ENCODE measurements at regions not wholly inside any gene's neighbourhood (a gene's known extent, or its start where the extent isn't known, plus 50 kb on each side); places are given as distances from the start of the nearest gene placed in this dataset.

- H3K27me3 Mint-ChIP-seq = no peaks in the 10 kb centered on the region
- H3K36me3 Mint-ChIP-seq = no peaks in the 10 kb centered on the region
- H3K9me3 Mint-ChIP-seq = peaks cover 3% of the 10 kb centered on the region
- no peak overlapping the region for H3K27ac Mint-ChIP-seq
- CTCF ChIA-PET = no interaction called here
- H3K4me1 Mint-ChIP-seq = no peaks in the 10 kb centered on the region
- H3K4me3 Mint-ChIP-seq = no peak overlapping the region
- DNase-seq = no peak
Measured at GRCh38 chr3:174598885-174599439, 260.2 kb upstream of the NAALADL2 start.

DNA sequence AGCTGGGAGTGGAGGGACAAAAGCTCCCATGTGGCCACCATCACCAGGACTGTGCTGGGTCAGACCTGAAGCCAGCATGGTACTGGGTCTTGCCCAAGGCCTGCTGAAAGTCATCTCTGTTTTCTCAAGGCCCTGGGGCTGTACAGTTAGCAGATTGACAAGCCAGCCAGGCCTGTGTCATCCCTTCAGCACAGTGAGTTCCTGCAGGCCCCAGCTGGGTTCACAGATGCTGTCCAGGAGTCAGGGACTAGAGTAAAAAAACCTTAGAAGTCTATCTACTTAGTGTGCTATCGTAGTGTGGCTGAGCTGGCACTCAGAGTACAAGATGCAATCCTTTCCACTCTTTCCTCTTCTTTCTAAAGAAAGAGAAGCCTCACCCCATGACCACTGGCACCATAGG, 246.0 kb upstream of the NAALADL2 start:
- Mint-ChIP-seq H3K4me3 (no peak overlapping the region), H3K27ac (no peak overlapping the region), H3K27me3 (no peaks in the 10 kb centered on the region), H3K4me1 (no peaks in the 10 kb centered on the region), H3K36me3 (no peaks in the 10 kb centered on the region), H3K9me3 (peaks cover 2% of the 10 kb centered on the region)
- DNase-seq = no peak
- CTCF ChIA-PET = no interaction called here

- H3K27ac Mint-ChIP-seq = no peak overlapping the region
- H3K27me3 Mint-ChIP-seq = no peaks in the 10 kb centered on the region
- no peak overlapping the region for H3K4me3 Mint-ChIP-seq
- DNase-seq = no peak
- no peaks in the 10 kb centered on the region for H3K36me3 Mint-ChIP-seq
- peaks cover 2% of the 10 kb centered on the region for H3K9me3 Mint-ChIP-seq
- no peaks in the 10 kb centered on the region for H3K4me1 Mint-ChIP-seq
- CTCF ChIA-PET = interaction anchor here (0.6 kb wide), 1 partner anchor 26 kb away, joined by 3 read pairs; no protein-coding TSS in a partner anchor
Measured at GRCh38 chr3:174614036-174614435, 245.1 kb upstream of the NAALADL2 start.

DNA sequence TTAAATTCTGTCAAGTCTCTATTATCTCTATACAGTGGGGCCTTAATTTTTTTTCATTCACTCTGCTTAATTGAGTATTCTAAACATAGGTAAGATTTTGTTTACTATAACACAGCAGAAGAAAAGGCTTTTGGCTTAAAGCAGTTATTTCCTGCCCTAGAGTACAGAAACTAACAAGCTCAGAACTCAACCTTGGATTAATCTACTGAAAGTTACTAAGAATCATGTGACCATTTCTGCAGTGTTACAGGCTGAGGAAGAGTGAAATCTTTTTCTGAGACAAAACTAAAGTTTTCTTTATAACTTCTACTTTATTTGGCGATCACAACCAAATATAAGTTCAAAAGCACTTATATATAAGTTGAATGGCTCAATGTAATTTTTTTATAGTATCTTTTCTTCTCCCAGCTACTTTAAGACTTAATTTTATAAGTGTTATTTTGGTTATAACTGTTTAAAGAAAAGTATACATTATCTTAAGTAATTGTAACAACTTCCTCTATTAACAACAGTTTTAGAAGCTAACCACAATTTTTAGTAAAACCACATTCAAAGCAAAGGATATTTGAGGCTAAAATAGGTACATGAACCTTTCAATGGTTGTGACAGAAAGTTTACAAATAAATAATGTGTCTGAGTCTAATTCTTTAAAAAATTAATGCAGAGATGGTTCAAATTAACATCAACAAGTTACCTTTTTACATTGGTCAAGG, 240.6 kb upstream of the NAALADL2 start:
- no peaks in the 10 kb centered on the region for H3K9me3 Mint-ChIP-seq
- no peak for DNase-seq
- H3K27ac Mint-ChIP-seq = no peak overlapping the region
- CTCF ChIA-PET = no interaction called here
- no peaks in the 10 kb centered on the region for H3K36me3 Mint-ChIP-seq
- H3K4me3 Mint-ChIP-seq = no peak overlapping the region
- no peaks in the 10 kb centered on the region for H3K4me1 Mint-ChIP-seq
- H3K27me3 Mint-ChIP-seq = no peaks in the 10 kb centered on the region

DNA sequence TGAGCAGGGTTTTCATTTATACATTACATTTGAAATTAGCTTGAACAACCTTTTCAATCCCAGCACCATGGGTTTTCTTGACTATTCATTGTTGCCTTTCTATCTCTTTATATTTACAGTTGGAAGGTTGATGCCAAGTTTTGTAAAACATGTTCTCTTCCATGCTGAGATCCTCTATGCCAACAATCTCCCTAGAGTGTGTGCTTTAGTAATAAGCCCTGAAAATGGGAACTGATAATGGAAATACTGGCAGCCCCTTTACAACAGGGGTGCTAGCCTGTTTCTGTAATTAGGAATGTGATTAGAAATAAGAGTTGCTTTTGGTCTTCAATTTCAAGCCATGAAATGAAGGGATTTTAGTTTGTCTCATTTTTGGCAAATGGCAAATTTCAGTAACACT, 239.9 kb upstream of the NAALADL2 start:
- CTCF ChIA-PET = no interaction called here
- no peak for DNase-seq
- Mint-ChIP-seq H3K27me3 (no peaks in the 10 kb centered on the region), H3K27ac (no peak overlapping the region), H3K36me3 (no peaks in the 10 kb centered on the region), H3K4me3 (no peak overlapping the region), H3K4me1 (no peaks in the 10 kb centered on the region), H3K9me3 (no peaks in the 10 kb centered on the region)

DNA sequence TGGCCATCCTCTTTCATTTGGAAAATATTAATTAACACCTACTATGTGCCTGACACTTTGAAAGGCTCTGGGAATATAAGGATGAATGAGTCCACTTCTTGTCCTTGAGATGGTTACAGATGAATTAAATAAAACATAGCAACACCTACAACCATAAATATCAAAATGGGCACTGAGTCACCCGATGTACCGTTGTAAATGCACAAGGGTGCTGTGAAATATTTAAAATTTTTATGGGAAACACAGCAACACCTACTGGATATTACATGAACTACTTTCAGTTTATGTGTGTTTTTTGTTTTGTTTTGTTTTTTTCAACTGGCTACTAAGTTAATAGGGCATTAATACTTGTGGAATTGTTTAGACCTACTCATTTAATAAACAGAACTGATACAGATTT, 239.0 kb upstream of the NAALADL2 start:
- CTCF ChIA-PET = no interaction called here
- Mint-ChIP-seq H3K27me3 (no peaks in the 10 kb centered on the region), H3K4me3 (no peak overlapping the region), H3K36me3 (no peaks in the 10 kb centered on the region), H3K27ac (no peak overlapping the region), H3K4me1 (no peaks in the 10 kb centered on the region), H3K9me3 (no peaks in the 10 kb centered on the region)
- DNase-seq = no peak

GRCh38 chr3:174620855-174621472, 238.2 kb upstream of the NAALADL2 start:
- H3K4me1 Mint-ChIP-seq = no peaks in the 10 kb centered on the region
- H3K4me3 Mint-ChIP-seq = no peak overlapping the region
- H3K9me3 Mint-ChIP-seq = no peaks in the 10 kb centered on the region
- DNase-seq = no peak
- H3K27ac Mint-ChIP-seq = no peak overlapping the region
- H3K27me3 Mint-ChIP-seq = no peaks in the 10 kb centered on the region
- H3K36me3 Mint-ChIP-seq = no peaks in the 10 kb centered on the region
- CTCF ChIA-PET = no interaction called here

DNA sequence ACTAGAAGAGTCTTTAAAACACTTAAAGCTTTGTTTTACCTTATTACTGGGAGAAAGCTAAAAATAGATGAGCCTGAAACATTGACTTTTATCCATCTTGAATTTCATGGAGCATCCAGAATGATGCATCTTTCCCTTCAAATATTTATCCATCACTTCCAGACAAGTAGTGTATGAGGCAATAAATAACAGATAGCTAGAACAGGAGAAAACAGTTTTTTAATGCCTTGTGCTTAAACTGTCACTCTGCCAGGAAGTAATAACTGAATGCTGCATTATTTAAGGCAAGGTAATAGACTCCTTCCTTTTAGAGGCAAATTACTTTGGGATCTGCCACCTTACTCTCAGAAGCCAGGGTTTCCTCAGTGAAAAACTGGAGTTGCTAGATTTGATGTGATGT, 225.8 kb upstream of the NAALADL2 start:
- Mint-ChIP-seq H3K36me3 (no peaks in the 10 kb centered on the region), H3K27me3 (no peaks in the 10 kb centered on the region), H3K4me3 (no peak overlapping the region), H3K27ac (no peak overlapping the region), H3K9me3 (peaks cover 5% of the 10 kb centered on the region), H3K4me1 (no peaks in the 10 kb centered on the region)
- CTCF ChIA-PET = no interaction called here
- no peak for DNase-seq

DNA sequence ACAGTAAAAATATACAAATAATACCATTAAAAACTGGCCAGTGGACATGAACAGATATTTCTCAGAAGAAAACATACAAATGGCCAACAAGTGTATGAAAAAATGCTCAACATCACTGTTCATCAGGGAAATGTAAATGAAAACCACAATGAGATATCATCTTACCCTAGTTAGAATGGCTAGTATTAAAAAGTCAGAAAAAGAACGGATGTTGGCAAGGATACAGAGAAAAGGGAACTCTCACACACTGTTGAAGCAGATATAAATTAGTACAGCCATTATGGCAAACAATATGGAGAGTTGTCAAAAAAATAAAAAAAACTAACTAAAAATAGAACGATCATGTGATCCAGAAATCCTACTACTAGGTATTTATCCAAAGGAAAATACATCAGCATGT, 222.7 kb upstream of the NAALADL2 start:
- no peak overlapping the region for H3K4me3 Mint-ChIP-seq
- no peaks in the 10 kb centered on the region for H3K27me3 Mint-ChIP-seq
- no peak overlapping the region for H3K27ac Mint-ChIP-seq
- peaks cover 5% of the 10 kb centered on the region for H3K9me3 Mint-ChIP-seq
- no peaks in the 10 kb centered on the region for H3K36me3 Mint-ChIP-seq
- DNase-seq = no peak
- CTCF ChIA-PET = no interaction called here
- no peaks in the 10 kb centered on the region for H3K4me1 Mint-ChIP-seq

DNA sequence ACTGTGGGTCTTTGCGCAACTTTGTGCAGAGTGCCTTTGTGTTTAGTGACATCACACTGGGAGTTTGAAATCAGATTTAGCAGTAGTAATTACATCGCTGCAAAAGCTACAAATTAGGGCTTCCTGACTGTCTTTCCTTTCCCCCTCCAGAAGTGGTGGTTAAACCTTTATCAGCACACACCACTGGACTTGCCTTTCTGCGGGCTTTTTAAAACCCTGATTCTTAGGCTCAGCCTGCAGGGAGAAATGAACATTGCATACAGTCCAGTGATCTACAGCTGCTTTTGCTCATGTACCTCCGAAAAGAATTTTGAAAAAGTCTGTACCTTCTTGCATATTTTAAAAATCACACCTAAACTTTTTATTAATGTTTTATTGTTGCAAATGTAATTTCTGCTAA, 219.7 kb upstream of the NAALADL2 start:
- peaks cover 8% of the 10 kb centered on the region for H3K9me3 Mint-ChIP-seq
- no peak overlapping the region for H3K27ac Mint-ChIP-seq
- no peaks in the 10 kb centered on the region for H3K27me3 Mint-ChIP-seq
- H3K4me1 Mint-ChIP-seq = no peaks in the 10 kb centered on the region
- no peak for DNase-seq
- CTCF ChIA-PET = no interaction called here
- H3K4me3 Mint-ChIP-seq = no peak overlapping the region
- H3K36me3 Mint-ChIP-seq = no peaks in the 10 kb centered on the region

DNA sequence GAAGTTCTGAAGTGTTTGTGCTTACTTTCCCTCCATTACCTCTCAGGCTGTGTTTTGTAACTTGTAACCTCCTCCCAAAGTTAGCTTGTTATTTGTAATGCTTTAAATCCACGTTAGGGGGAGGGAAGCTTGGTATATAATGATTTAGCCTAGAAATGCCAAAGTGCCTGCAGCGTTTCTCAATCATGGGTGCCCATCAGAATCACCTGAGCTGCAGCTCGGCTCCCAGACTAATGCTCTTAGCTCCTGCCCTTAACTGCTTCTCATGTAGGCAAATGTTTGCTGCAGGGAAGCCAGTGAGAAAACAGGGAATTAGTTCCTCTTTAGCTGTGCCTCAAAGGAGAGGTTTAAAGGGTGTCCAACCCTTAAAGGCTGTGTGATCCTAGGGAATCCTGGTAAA, 219.2 kb upstream of the NAALADL2 start:
- CTCF ChIA-PET = interaction anchor here (0.7 kb wide), 1 partner anchor 26 kb away, joined by 3 read pairs; no protein-coding TSS in a partner anchor
- peaks cover 8% of the 10 kb centered on the region for H3K9me3 Mint-ChIP-seq
- no peak overlapping the region for H3K4me3 Mint-ChIP-seq
- H3K36me3 Mint-ChIP-seq = no peaks in the 10 kb centered on the region
- no peak for DNase-seq
- no peaks in the 10 kb centered on the region for H3K27me3 Mint-ChIP-seq
- H3K4me1 Mint-ChIP-seq = no peaks in the 10 kb centered on the region
- no peak overlapping the region for H3K27ac Mint-ChIP-seq

DNA sequence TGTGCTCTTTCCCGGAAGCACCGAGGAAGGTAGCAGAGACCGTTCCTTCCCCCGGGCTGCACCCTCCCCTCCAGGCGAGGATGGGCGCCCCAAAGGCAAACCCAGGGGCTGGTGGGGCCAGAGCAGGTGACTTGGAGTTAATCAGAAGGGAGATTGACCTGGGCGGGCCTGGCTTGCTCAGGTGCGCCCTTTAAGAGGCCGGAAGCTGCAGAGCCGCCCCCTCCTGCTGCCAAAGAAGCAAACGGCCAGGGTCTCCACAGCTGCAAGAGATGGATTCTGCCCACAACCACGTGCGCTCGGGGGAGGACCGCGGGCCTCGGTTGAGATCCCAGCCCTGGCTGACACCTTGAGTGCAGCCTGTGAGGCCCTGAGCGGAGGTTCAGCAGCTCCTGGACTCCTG, 218.2 kb upstream of the NAALADL2 start:
- DNase-seq = no peak
- no peak overlapping the region for H3K4me3 Mint-ChIP-seq
- H3K36me3 Mint-ChIP-seq = no peaks in the 10 kb centered on the region
- H3K27ac Mint-ChIP-seq = no peak overlapping the region
- H3K27me3 Mint-ChIP-seq = no peaks in the 10 kb centered on the region
- no peaks in the 10 kb centered on the region for H3K4me1 Mint-ChIP-seq
- H3K9me3 Mint-ChIP-seq = peaks cover 7% of the 10 kb centered on the region
- CTCF ChIA-PET = no interaction called here

- H3K4me1 Mint-ChIP-seq = no peaks in the 10 kb centered on the region
- CTCF ChIA-PET = no interaction called here
- H3K4me3 Mint-ChIP-seq = no peak overlapping the region
- peaks cover 2% of the 10 kb centered on the region for H3K9me3 Mint-ChIP-seq
- H3K27ac Mint-ChIP-seq = no peak overlapping the region
- DNase-seq = no peak
- H3K27me3 Mint-ChIP-seq = no peaks in the 10 kb centered on the region
- no peaks in the 10 kb centered on the region for H3K36me3 Mint-ChIP-seq
Measured at GRCh38 chr3:174644287-174644686, 214.8 kb upstream of the NAALADL2 start.

DNA sequence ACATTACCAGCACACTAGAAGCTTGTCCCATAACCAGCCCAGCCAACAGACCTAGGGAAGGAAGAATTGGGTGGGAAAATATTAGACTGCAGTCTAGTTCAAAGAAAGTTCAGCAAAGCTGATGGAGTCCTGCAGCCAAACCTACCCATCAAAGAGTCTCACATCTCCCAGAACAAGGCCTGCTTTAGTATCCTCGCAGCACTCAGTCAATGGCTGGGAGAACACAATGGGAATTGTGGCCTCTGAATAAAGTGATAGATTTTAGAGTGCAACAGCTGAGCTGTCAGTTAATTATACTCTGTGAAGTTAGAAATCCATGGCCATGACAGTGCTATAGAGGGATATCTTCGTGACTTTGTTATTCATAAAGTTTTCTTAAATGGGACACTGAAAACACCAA, 207.2 kb upstream of the NAALADL2 start:
- Mint-ChIP-seq H3K4me3 (no peak overlapping the region), H3K27ac (no peak overlapping the region), H3K4me1 (no peaks in the 10 kb centered on the region), H3K36me3 (no peaks in the 10 kb centered on the region), H3K27me3 (no peaks in the 10 kb centered on the region), H3K9me3 (peaks cover 1% of the 10 kb centered on the region)
- no peak for DNase-seq
- CTCF ChIA-PET = no interaction called here

- no peaks in the 10 kb centered on the region for H3K4me1 Mint-ChIP-seq
Measured at GRCh38 chr3:174659511-174659910, 199.6 kb upstream of the NAALADL2 start.

More at GRCh38 chr3:174659511-174659910, 199.6 kb upstream of the NAALADL2 start:
- H3K9me3 Mint-ChIP-seq = peaks cover 4% of the 10 kb centered on the region
- no peak overlapping the region for H3K4me3 Mint-ChIP-seq
- DNase-seq = no peak
- CTCF ChIA-PET = no interaction called here
- no peaks in the 10 kb centered on the region for H3K36me3 Mint-ChIP-seq
- H3K27me3 Mint-ChIP-seq = no peaks in the 10 kb centered on the region
- no peak overlapping the region for H3K27ac Mint-ChIP-seq
